GM19351 (cell line): ENCODE measurements at regions not wholly inside any gene's neighbourhood (a gene's known extent, or its start where the extent isn't known, plus 50 kb on each side); places are given as distances from the start of the nearest gene placed in this dataset.

ENCODE experiments used
- ATAC-seq: cut with Tn5 transposase; IDR thresholded peaks from one replicate; pipeline ENCODE4 v1.9.1; 2021; ENCODE audit warnings: mild to moderate bottlenecking, moderate library complexity; ENCODE audit not compliant: unreplicated experiment

- ATAC-seq = no peak
Observed at GRCh38 chr13:86201477-86201876, 402.3 kb upstream of the SLITRK6 start.

- no peak for ATAC-seq
Observed at GRCh38 chr13:86193281-86193680, 394.1 kb upstream of the SLITRK6 start.

GRCh38 chr13:86188170-86188569 is 389.0 kb upstream of the SLITRK6 start:
- ATAC-seq = no peak

- ATAC-seq = no peak
Observed at GRCh38 chr13:86185636-86186035, 386.4 kb upstream of the SLITRK6 start.

- ATAC-seq = no peak
Observed at GRCh38 chr13:86185107-86185506, 385.9 kb upstream of the SLITRK6 start.

- no peak for ATAC-seq
Observed at GRCh38 chr13:86174622-86175021, 375.4 kb upstream of the SLITRK6 start.

GRCh38 chr13:86172961-86173360 is 373.7 kb upstream of the SLITRK6 start:
- ATAC-seq = no peak

GRCh38 chr13:86161257-86161656 is 362.0 kb upstream of the SLITRK6 start:
- no peak for ATAC-seq

- no peak for ATAC-seq
Observed at GRCh38 chr13:86155756-86156155, 356.5 kb upstream of the SLITRK6 start.

GRCh38 chr13:86142080-86142479 is 342.9 kb upstream of the SLITRK6 start:
- ATAC-seq = no peak

GRCh38 chr13:86135856-86136255 is 336.6 kb upstream of the SLITRK6 start:
- no peak for ATAC-seq

- no peak for ATAC-seq
Observed at GRCh38 chr13:86121881-86122280, 322.7 kb upstream of the SLITRK6 start.

GRCh38 chr13:86109107-86109506 is 309.9 kb upstream of the SLITRK6 start:
- ATAC-seq = no peak

- ATAC-seq = no peak
Observed at GRCh38 chr13:86108334-86108733, 309.1 kb upstream of the SLITRK6 start.

- no peak for ATAC-seq
Observed at GRCh38 chr13:86098511-86098910, 299.3 kb upstream of the SLITRK6 start.

- ATAC-seq = no peak
Observed at GRCh38 chr13:86095351-86095750, 296.1 kb upstream of the SLITRK6 start.

- ATAC-seq = no peak
Observed at GRCh38 chr13:86090181-86090580, 291.0 kb upstream of the SLITRK6 start.

GRCh38 chr13:86087244-86087643 is 288.0 kb upstream of the SLITRK6 start:
- ATAC-seq = no peak

GRCh38 chr13:86085890-86086289 is 286.7 kb upstream of the SLITRK6 start:
- no peak for ATAC-seq

- no peak for ATAC-seq
Observed at GRCh38 chr13:86082121-86082520, 282.9 kb upstream of the SLITRK6 start.

- ATAC-seq = no peak
Observed at GRCh38 chr13:86080340-86080995, 281.2 kb upstream of the SLITRK6 start.

GRCh38 chr13:86066611-86067365 is 267.6 kb upstream of the SLITRK6 start:
- ATAC-seq = no peak

- ATAC-seq = no peak
Observed at GRCh38 chr13:86052141-86052540, 252.9 kb upstream of the SLITRK6 start.
